KMS-11 (cell line): ENCODE measurements at regions not wholly inside any gene's neighbourhood (a gene's known extent, or its start where the extent isn't known, plus 50 kb on each side); places are given as distances from the start of the nearest gene placed in this dataset.

Experiments used
- H2AFZ ChIP-seq: fragments of 200-600 bp; sonication (generic); 2 replicates; pipeline ENCODE4 v1.6.1; 2016; ENCODE audit warnings: antibody characterized with exemption, mixed run types, low read depth
- H3K27ac ChIP-seq: fragments of 200-600 bp; sonication (generic); 2 replicates; pipeline ENCODE4 v1.6.1; 2016; ENCODE audit warnings: mild to moderate bottlenecking, mixed run types
- H3K27me3 ChIP-seq: fragments of 200-600 bp; sonication (generic); 2 replicates; pipeline ENCODE4 v1.6.1; 2017; ENCODE audit warnings: mild to moderate bottlenecking, low read depth, mixed run types, moderate library complexity; ENCODE audit not compliant: insufficient read depth
- H3K36me3 ChIP-seq: fragments of 200-600 bp; sonication (generic); 2 replicates; pipeline ENCODE4 v1.6.1; 2017; ENCODE audit warnings: mild to moderate bottlenecking, mixed run types; ENCODE audit not compliant: insufficient read depth
- H3K4me1 ChIP-seq: fragments of 200-600 bp; sonication (generic); 2 replicates; pipeline ENCODE4 v1.6.1; 2016; ENCODE audit warnings: mild to moderate bottlenecking, low read depth, mixed run types; ENCODE audit not compliant: poor library complexity, severe bottlenecking
- H3K4me2 ChIP-seq: fragments of 200-600 bp; sonication (generic); 2 replicates; pipeline ENCODE4 v1.7.0; 2016; ENCODE audit warnings: mild to moderate bottlenecking, mixed run types
- H3K4me3 ChIP-seq: fragments of 200-600 bp; sonication (generic); IDR thresholded peaks from 2 replicates; pipeline ENCODE4 v1.6.1; 2017; ENCODE audit warnings: low read depth, low read length, mixed read lengths; ENCODE audit not compliant: insufficient read depth
- H3K79me2 ChIP-seq: fragments of 200-600 bp; sonication (generic); 2 replicates; pipeline ENCODE4 v1.6.1; 2016; ENCODE audit warnings: low read depth, mixed run types; ENCODE audit not compliant: insufficient read depth
- H3K9ac ChIP-seq: fragments of 200-600 bp; sonication (generic); 2 replicates; pipeline ENCODE4 v1.6.1; 2016; ENCODE audit warnings: mild to moderate bottlenecking, mixed run types
- H4K20me1 ChIP-seq: fragments of 200-600 bp; sonication (generic); 2 replicates; pipeline ENCODE4 v1.6.1; 2016; ENCODE audit warnings: mild to moderate bottlenecking, mixed run types; ENCODE audit not compliant: insufficient read depth
- CTCF ChIP-seq: fragments of 200-600 bp; sonication (generic); conservative IDR thresholded peaks from 2 replicates; pipeline ENCODE4 v1.6.1; 2017; ENCODE audit warnings: low read depth, mild to moderate bottlenecking, antibody characterized with exemption, low read length, moderate library complexity, mixed read lengths

DNA sequence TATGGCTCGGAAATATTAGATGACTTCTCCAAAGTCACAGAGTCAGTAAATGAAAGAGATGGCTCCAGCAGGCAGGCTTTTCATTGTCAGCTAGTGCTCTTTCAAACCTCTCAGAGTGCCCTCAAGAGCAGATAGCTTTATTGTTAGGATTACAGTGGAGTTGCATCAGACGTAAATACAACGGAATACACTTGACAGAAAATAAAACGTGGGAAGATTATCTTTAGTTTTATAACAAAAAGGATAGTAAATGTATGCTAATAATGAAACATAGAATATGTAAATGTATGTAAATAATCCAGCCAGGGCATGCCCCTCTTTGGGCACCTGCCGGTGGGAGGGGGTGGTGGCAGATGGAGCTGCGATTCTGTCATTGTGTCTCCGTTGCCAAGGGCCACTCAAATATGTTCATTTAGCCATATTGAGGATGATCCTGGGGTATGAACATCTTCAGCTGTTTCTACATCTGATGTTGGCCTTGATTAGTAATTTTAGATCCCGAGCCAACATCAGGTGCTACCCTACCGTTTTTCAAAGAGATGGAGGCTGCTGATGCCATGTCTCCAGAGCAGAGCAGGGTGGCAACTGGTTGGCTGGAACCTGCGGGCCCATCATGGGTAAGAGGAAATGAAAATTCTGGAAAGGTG lies 358.3 kb upstream of the SULF2 start:
- Histone ChIP-seq H3K27ac (no peak overlapping the region), H2AFZ (no peak overlapping the region), H3K4me3 (no peak overlapping the region), H3K4me2 (no peak overlapping the region), H3K27me3 (peaks cover 15% of the 10 kb centered on the region; the same call in 1 of the 2 replicates), H3K36me3 (no peaks in the 10 kb centered on the region), H4K20me1 (no peaks in the 10 kb centered on the region), H3K4me1 (no peaks in the 10 kb centered on the region), H3K9ac (no peak overlapping the region), H3K79me2 (no peaks in the 10 kb centered on the region)
- TF ChIP-seq CTCF = no peak

DNA sequence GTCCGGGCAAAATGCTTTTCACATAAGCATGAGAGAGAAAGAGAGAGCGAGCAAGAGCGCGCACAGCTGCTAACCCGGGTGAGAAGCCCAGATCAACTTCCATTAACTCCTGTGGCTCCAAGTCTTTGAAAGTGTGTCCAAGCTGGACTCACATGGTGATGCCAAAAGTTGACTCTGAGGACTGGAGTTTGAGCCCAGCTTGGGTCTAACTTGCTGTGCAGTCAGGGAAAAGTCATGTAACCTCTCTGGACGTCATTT lies 357.2 kb upstream of the SULF2 start:
- no peak overlapping the region for H3K4me2 ChIP-seq
- H4K20me1 ChIP-seq = no peaks in the 10 kb centered on the region
- no peak overlapping the region for H2AFZ ChIP-seq
- H3K4me1 ChIP-seq = no peaks in the 10 kb centered on the region
- H3K9ac ChIP-seq = no peak overlapping the region
- no peak for TF ChIP-seq CTCF
- H3K36me3 ChIP-seq = no peaks in the 10 kb centered on the region
- H3K79me2 ChIP-seq = no peaks in the 10 kb centered on the region
- H3K27ac ChIP-seq = no peak overlapping the region
- H3K4me3 ChIP-seq = no peak overlapping the region
- peaks cover 20% of the 10 kb centered on the region; the same call in 1 of the 2 replicates for H3K27me3 ChIP-seq

GRCh38 chr20:48141660-48142515 lies 356.6 kb upstream of the SULF2 start:
- Histone ChIP-seq H3K4me1 (no peaks in the 10 kb centered on the region), H3K9ac (no peak overlapping the region), H3K27ac (no peak overlapping the region), H4K20me1 (no peaks in the 10 kb centered on the region), H3K27me3 (peaks cover 19% of the 10 kb centered on the region; the same call in 1 of the 2 replicates), H3K4me3 (no peak overlapping the region), H3K36me3 (no peaks in the 10 kb centered on the region), H2AFZ (no peak overlapping the region), H3K4me2 (no peak overlapping the region), H3K79me2 (no peaks in the 10 kb centered on the region)
- no peak for TF ChIP-seq CTCF

- no peak overlapping the region for H3K4me2 ChIP-seq
- H2AFZ ChIP-seq = no peak overlapping the region
- no peak for TF ChIP-seq CTCF
- no peak overlapping the region for H3K9ac ChIP-seq
- no peaks in the 10 kb centered on the region for H3K4me1 ChIP-seq
- H3K27me3 ChIP-seq = peaks cover 7% of the 10 kb centered on the region; the same call in 1 of the 2 replicates
- no peaks in the 10 kb centered on the region for H3K79me2 ChIP-seq
- no peaks in the 10 kb centered on the region for H3K36me3 ChIP-seq
- H3K27ac ChIP-seq = no peak overlapping the region
- no peak overlapping the region for H3K4me3 ChIP-seq
- H4K20me1 ChIP-seq = no peaks in the 10 kb centered on the region
Measured at GRCh38 chr20:48139262-48140041, 354.2 kb upstream of the SULF2 start.
